ENCODE measurements at regions not wholly inside any gene's neighbourhood (a gene's known extent, or its start where the extent isn't known, plus 50 kb on each side); places are given as distances from the start of the nearest gene placed in this dataset.

GRCh38 chr6:74764486-74764885 is 441.4 kb downstream of the COL12A1 start:
- DNase-seq, result no peak

GRCh38 chr6:74762841-74763240 is 443.0 kb downstream of the COL12A1 start:
- no peak for DNase-seq

GRCh38 chr6:74757813-74758212 is 448.0 kb downstream of the COL12A1 start:
- no peak for DNase-seq

- no peak for DNase-seq
These were observed 448.9 kb downstream of the COL12A1 start for GRCh38 chr6:74756923-74757322.

GRCh38 chr6:74755778-74756177 is 450.1 kb downstream of the COL12A1 start:
- no peak for DNase-seq

- no peak for DNase-seq
These were observed 450.7 kb downstream of the COL12A1 start for GRCh38 chr6:74755196-74755595.

GRCh38 chr6:74753883-74754600 is 451.8 kb downstream of the COL12A1 start:
- DNase-seq, result no peak

- DNase-seq, result no peak
These were observed 453.6 kb downstream of the COL12A1 start for GRCh38 chr6:74752303-74752702.

- no peak for DNase-seq
These were observed 455.0 kb downstream of the COL12A1 start for GRCh38 chr6:74750826-74751225.

GRCh38 chr6:74749211-74750147 is 456.4 kb downstream of the COL12A1 start:
- no peak for DNase-seq

- no peak for DNase-seq
These were observed 460.2 kb downstream of the COL12A1 start for GRCh38 chr6:74745670-74746069.

GRCh38 chr6:74742793-74743508 is 462.9 kb downstream of the COL12A1 start:
- DNase-seq, result no peak

GRCh38 chr6:74741646-74742045 is 464.2 kb downstream of the COL12A1 start:
- DNase-seq, result no peak

GRCh38 chr6:74735304-74735703 is 470.5 kb downstream of the COL12A1 start:
- DNase-seq, result peak in 1 of 3 donors; percentile 22

GRCh38 chr6:74734901-74735300 is 471.0 kb downstream of the COL12A1 start:
- DNase-seq, result no peak

GRCh38 chr6:74733830-74734620 is 471.8 kb downstream of the COL12A1 start:
- no peak for DNase-seq

GRCh38 chr6:74731931-74732330 is 473.9 kb downstream of the COL12A1 start:
- no peak for DNase-seq

- DNase-seq, result peak; percentile 6 to 31 (median 20)
These were observed 474.6 kb downstream of the COL12A1 start for GRCh38 chr6:74731204-74731603.

GRCh38 chr6:74720923-74721322 is 484.9 kb downstream of the COL12A1 start:
- DNase-seq, result no peak

GRCh38 chr6:74717591-74717990 is 488.3 kb downstream of the COL12A1 start:
- DNase-seq, result no peak

- DNase-seq, result no peak
These were observed 490.3 kb downstream of the COL12A1 start for GRCh38 chr6:74715355-74716085.

GRCh38 chr6:74713941-74714340 is 491.9 kb downstream of the COL12A1 start:
- DNase-seq, result no peak

Data from suppressor macrophage treated with lipopolysaccharide for 1 hour (primary cell).